HK-2 (cell line): ENCODE measurements at regions not wholly inside any gene's neighbourhood (a gene's known extent, or its start where the extent isn't known, plus 50 kb on each side); places are given as distances from the start of the nearest gene placed in this dataset.
"Not testable (repeated sequence)": the region's sequence is repeated elsewhere in the genome, so short reads cannot be mapped to it uniquely, and the experiment has no call there.

Experiments used
- DNase-seq: peaks from one replicate; pipeline ENCODE4 v3.0.0-alpha.2; 2018; ENCODE audit not compliant: unreplicated experiment

DNA sequence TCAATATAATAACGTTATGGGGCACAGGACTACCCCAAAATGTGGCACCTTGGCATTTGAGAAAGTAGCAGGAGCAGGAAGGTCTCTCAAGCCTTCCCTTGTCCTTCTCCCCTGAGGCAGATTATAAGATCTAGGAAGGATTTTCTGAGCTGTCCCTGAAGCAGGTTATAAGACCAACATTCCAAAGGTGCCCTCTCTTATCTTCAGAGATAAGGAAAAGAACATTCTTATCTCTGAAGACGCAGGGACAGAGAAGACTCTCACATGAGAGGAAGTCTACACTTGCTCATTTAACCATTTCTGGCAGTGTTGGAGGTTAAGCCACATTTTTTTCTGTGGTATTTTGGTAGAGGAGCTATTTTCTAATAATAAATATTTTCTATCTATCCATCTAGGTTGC, 437.9 kb upstream of the MAOA start:
- no peak for DNase-seq

DNA sequence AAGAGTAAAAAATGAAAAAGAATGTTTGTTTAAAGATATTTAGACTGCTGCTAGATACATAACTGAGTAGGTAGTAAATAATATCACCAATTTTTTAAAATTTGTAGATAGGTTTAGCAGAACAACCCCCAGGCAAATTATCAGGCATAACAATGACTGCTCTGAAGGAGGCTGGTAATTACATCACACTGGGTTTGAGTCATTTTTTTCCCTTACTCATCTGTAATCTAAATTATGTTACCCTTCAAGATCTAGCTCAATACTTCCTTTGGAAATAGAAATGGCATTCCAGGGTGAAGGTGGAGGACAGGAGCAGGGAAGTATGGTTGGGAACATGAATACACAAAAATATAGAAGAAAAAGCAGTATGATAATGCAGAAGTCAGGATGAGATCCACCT, 431.6 kb upstream of the MAOA start:
- no peak for DNase-seq

DNA sequence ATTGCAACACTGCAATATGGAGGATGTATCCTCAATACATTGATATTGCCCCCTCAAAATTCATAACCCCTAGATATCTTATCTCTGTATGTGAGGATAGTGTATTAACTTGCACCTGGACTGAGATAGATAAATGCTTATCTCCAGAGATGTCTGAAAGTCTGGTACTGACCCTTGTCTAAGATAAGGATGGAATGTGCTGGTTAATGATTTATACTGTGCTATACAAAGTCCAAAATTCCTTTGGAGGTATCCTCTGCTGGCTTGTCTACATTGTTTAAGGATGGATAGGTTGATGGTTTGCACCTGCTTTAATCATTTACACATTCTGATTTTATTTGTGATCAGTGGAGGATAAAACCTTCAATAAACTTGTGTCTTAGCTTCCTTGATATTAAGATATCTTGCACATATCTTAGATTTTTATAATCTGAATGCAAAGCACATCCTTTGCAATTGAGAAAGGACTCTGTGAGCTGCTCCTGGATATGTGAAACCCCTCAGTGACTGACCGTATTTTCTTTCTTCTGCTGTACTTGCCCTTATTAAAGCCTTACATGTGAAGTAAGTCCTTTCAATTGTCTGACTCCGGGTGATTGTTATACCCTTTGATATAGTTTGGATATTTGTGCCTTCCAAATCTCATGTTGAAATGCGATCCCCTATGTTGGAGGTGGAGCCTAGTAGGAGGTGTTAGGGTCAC, 430.3 kb upstream of the MAOA start:
- no peak for DNase-seq

DNA sequence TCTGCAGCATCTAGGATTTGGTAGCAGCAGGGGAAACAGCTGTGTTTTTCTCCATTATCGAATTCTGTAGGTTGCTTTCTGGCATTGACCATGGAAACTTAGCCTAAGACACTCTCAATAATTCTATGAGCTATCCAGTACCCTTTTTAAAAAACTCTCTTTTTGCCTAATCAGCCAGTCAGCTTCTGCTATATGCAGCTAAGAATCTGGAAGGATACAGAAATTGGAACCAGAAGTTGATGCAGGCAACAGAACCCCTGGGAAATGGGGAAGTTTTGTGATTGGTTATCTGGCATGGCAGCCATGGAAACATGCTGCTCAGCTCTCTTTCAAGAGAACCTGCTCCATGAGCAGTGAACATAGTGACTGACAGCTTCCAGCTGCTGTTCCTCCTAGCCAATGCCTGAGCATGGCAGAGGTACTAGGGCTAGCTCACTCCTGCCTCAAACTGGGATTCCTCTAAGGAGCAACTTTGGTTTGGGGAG, 417.6 kb upstream of the MAOA start:
- no peak for DNase-seq

DNA sequence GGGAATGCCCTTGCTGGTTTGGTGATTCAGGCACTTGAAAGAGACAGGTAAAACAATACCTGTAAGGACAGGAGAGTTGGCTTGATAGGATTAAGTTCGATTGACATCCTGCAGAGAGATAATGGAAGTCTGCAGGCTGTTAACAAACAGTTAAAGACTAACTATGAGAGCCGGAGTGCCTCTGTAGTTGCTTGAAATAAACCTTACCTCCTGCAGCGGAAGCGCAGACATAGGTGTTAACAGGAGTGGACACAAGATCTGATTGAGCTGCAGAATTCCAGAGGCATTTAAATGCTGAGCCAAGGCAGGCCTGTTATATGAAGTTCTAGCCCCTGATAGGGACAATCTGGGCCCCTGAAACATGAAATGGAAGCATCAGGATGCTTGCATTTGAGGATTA, 416.7 kb upstream of the MAOA start:
- DNase-seq: no peak

DNA sequence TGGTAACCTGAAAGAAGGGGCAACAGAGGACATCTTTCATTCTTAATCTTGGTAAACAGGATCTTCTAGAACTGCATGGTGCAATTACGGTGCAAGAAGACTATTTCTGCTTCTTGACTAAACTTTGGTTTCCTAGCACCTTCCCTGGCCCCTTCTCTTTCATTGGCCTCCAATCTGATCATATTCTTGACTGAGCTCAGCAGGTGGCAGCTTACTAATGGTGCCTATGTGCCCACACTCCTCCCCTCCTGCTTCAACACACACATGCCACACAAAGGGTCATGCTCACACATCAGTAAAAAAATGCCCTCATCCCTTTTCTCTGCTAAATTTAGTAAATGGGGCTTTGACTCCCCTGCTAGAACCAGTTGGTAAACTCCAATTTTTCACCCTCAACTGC, 400.5 kb upstream of the MAOA start:
- no peak for DNase-seq

DNA sequence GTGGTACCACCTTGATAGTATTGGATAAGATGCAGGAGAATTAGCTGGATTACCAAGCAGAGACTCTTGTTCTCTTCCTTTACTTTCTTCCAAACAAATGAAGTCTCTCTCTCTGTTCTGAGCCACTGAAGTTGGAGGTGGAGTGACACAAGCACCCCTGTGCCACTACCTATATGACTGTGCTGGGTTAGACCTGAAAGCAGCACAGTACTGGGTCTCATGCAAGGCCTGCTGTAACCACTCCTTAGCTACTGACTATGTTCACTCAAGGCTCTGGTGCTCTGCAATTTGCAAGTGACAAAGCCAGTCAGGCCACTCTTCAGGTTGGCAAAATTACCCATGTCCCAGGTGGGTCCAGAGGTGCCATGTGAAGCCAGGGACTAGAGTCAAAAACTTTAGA, 389.6 kb upstream of the MAOA start:
- DNase-seq: no peak

DNA sequence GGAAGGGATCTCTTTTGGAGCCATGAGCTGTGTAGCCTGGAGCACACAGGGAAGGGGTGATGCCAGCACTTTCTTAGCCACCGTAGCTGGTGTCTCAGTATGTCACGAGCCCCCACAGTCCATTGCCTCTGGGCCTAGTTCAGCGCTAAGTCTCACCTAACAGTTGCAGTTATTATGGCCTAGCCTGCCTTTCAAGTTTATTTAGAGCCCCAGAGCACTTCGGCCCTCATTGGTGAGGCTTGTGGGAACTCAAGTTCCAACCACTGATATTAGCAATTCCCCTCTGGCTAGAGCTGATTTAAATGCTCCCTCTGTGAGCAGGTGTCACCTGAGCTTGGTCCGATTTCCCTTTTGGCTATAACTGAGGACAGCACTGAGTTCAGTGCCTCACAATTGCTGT, 388.4 kb upstream of the MAOA start:
- no peak for DNase-seq

DNA sequence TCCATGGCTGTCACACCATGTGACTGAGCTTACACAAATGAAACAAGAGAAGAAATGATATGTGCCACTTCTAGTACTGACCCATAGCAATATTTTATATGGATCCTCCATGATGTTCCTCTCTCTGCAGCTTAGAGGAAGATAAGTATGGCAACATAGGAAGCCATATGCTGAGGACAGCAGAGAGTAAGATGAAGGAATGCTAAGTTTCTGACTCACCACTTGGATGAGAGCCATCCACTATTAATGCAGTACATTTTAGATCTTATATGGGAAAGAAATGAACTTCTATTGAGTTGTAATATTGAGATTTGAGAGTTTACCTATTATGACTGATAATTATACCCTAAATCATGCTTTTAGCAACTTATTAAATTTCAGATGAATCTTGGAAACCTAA, 386.9 kb upstream of the MAOA start:
- DNase-seq: no peak

DNA sequence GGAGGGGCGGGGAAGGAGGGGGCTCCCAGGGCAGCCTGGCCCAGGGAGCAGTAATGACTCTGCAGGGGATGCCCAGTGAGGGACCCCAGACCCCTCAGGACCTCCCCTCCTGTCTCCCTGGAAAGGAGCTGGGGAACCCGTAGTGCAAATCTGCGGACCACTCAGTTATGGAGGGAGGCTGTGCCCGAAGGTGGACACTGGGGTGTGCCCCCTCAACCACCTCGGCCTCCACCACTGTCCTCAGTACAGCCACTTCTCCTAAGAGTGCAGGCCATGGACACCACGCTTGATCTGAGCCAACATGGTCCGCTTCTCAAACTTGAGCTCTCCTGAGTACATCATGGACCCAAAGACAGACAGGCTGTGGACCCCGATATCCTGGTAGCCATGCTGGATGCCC, 378.2 kb upstream of the MAOA start:
- no peak for DNase-seq

DNA sequence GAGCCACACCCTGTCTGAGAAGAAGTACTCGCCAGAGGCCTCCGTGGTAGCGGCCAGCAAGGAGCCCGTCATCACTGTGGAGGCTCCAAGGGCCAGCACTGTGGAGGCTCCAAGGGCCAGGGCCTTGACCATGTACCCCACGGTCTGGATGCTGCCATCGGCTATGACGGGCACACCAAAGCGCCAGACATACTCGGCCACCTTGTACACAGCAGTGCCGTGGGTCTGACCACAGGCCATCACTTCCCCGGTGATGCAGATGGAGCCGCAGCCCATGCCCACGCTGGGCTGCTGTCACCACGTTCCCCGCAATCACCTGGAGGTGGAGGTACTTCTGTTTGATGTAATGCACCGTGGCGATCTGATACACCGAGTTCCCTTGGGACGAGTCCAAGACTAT, 377.7 kb upstream of the MAOA start:
- DNase-seq: no peak

DNA sequence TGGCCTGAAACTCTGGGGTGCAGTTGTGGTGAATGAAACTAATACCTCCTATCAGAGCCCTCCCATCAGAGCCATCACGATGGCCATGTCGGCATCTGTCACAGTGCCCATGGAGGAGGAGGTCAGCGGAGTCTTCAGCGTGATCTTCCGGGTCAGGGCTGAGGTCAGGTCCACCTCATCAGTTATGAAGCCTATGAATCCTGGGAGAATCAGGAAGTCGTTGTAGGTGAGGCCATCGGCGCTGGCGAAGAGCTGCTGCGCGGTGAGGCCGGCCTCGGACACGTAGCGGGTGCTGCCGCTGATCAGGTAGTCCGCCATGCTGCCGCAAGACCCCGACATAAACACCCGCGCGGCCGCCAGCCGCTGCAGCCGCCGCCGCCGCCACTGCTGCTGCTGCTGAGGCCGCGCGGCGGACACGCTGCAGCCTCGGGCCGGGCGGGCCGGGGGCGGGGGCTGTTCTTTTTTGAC, 376.7 kb upstream of the MAOA start:
- no peak for DNase-seq

DNA sequence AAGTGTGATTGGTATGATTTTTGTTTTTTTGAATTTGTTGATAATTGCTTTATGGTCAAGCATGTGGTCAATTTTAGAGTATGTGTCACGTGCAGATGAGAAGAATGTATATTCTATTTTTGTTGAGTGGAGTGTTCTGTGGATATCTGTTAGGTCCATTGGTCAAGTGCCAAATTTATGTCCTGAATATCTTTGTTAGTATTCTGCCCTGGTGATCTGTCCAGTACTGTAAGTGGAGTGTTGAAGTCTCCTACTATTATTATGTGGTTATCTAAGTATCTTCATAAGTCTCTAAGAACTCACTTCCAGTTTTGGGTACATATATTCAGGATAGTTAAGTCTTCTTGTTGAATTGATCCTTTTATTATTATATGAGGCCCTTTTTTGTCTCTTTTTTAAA, 372.9 kb upstream of the MAOA start:
- no peak for DNase-seq

DNA sequence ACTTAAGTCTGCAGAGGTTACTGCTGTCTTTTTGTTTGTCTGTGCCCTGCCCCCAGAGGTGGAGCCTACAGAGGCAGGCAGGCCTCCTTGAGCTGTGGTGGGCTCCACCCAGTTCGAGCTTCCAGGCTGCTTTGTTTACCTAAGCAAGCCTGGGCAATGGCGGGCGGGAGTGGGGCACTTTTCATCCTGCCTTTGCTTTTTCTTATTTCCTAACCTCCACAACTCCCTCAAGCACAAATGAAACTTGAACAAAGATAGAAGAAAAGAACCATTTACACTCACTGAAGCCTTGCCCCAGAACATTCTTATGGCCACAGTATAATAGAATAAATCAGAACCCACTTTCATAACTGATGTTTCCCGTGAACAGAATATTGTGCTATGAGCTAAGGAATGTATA, 344.5 kb upstream of the MAOA start:
- not testable (repeated sequence) for DNase-seq

DNA sequence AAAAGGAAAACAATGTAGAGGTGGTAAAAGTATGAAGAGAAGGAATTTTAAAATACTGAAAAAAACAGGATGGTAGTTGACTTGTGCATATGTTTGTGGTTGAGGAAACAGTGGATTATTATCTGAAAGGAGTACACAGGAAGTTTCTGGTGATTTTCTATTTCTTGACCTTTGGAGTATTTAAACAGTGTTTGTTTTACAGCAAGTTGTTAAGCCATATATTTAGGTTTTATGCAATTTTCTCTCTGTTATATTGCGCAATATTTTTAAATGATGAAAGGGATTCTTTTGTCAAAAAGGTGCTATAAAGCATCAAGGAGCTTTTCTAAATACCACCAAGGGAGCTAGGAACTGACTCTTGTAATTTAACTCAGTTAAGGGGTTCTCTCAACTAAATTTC, 343.1 kb upstream of the MAOA start:
- no peak for DNase-seq

DNA sequence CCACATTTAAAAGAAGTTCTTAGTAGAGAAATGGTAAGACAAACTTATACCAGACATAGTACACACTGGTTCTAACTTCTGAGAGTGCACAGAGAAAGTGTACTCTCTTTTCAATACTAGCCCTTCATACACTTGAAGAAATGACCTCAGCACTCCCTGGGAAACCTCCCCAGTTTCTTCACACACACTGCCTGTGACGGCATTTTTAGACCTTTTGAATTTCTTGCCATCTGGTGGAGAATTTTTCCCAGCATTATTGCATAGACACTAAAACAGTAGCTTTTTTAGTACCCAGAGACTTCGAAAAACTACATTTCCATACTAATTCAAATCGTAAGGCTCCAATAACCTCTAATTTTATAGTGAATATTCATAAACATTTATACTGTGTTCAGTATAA, 341.6 kb upstream of the MAOA start:
- DNase-seq: no peak

DNA sequence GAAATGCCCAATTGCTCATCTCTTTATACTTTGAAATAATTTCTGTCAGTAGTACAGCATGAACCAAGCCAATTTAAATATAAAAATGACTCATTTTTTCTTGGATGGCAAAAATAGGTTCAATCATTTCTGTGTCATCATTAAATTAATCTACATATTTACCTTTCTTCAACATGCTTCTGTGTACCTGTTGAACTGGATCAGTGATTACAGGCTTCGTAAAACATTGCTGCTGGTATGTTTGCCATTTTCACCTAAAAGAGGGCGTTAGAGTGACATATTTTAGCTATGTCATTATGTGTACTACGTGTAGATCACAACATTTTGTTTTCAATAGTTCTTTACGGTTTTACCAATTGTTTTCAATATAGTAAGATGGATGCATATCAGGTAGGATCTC, 340.5 kb upstream of the MAOA start:
- no peak for DNase-seq

DNA sequence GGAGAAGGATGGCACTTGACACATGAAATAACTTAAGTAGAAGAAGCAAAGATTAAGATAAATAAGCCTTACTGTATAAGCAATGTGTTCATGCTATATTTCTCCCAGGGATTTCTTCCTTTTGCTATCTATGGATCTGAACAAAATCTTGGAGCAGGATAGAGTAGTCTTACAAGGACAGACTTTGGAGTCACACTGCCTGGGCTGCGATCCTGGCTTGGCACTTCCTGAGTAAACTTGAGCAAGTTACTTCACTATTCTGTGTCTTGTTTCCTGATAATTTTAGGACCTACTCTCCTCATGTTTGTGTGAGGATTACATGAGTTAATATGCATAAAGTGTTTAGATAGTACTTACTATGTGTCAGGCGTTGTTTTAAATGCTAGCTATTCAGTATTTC, 340.0 kb upstream of the MAOA start:
- DNase-seq: no peak

DNA sequence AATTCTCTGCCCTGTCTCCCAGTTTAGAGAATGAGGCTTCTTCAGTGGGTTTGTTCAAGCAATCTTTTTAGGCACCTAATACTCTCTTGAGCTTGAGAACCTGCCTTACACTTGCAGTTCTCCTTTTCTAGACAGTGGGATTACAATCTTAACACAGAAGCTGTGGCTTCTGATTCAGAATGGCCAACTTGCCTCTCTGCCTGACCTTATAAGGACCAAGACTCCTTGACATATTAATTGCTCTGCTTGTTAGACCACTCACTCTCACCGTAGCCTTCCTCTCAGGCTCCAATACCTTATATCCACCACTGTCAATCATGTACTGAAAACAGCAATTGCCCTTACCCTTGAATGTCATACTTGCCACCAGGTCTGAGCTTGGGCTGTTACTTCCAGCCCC, 338.7 kb upstream of the MAOA start:
- no peak for DNase-seq

DNA sequence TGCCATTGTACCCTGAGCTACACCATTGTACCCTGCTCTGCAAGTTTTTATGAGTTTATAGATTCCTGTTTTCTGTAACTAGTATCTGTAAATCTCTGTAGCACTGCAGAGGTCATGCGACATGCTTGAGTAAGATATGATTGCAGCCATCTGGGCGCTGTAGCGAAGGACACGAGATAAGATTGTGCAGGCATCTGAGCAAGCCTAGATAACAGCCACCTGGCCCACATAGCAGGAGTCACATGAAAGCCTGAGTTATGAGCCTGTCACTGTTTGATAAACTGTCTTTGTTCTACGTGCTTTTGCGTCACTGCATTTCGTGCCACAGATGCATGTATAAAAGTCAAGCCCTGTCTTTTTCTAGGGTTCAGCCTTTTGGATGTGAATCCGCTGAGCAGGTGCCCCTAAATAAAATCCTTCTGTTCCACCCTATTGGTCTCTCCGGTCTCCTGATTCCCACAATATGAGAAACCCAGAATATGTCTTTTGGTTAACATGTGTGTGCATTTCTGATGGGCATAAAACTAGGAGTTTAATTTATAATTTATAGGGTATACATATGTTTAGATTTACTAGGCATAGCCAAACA, 327.6 kb upstream of the MAOA start:
- no peak for DNase-seq

DNA sequence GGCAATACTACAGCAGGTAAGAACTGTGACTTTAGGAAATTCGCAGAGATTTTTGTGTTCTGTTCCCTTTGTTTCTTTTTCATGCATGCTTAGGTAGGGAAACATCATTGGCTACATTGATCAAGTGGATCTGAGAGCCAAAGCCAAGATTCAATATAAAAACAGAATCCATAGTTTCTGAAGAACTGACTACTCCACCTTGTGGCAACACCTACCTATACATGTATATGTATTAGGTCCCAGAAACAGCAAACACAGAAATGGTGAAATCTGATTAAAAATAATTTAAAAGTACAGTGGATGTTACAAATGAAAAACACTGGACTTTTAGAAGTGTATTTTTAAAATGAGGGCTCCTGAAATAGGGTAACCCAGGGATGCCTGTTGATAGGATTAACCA, 322.6 kb upstream of the MAOA start:
- no peak for DNase-seq

DNA sequence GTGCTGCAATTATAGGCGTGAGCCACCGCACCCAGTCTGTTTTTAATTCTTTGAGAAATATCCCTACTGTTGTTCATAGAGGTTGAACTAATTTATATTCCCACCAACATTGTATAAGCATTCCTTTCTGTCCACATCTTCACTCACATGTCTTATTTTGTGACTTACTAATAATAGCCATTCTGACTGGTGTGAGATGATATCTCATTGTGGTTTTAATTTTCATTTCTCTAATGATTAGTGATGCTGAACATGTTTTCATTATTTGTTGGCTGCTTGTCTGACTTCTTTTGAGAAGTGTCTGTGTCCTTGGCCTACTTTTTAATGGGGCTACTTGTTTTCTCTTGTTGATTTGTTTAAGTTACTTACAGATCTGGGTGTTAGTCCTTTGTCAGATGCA, 310.9 kb upstream of the MAOA start:
- DNase-seq: no peak

DNA sequence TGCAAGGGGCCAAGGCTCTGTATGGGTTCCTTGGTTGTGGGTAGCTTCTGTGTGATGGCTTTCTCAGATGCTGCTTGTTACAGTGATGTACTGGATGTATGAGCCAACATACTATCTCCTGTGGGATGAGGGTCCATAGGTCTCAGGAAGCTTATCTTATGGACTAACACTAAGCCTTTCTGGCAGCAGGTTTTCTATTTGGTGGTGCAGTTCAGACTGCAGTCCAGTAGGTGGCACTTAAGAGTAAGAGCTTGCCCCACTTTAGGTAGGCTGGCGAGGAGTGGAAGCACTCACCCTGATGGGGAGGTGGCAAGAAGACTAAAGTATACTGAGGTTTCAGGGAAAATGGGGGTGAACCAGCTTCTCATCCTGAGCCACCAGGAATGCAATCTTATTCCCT, 306.7 kb upstream of the MAOA start:
- DNase-seq: peak; percentile 28

DNA sequence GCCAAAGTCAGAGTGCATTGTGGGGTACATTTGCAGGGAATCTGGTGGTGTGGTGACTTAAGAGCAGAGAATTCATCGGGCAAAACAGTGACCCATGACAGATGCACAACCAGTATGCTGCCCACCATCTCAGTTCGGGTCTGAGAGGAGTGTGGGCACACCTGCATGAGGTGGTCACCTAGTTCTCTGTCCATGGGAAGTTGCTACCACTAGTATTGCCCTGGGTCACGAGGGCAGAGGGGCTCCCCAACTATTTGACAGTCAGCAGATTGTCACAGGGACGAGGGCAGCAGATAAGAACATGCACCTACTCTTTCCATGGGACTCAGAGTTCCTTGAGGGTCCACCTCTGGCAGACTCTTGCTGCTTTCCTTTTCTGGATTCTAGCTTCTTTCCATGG, 305.2 kb upstream of the MAOA start:
- DNase-seq: no peak
